ENCODE measurements at regions not wholly inside any gene's neighbourhood (a gene's known extent, or its start where the extent isn't known, plus 50 kb on each side); places are given as distances from the start of the nearest gene placed in this dataset.

GRCh38 chr14:97061714-97062113 is 264.5 kb downstream of the VRK1 start:
- Histone ChIP-seq H3K36me3 (replicated peaks in 1 of 2; ENCODE audit: control insufficient read depth in 1 of 2, insufficient read depth in 2 of 2, low read length in 2 of 2) (no peaks in the 10 kb centered on the region), H3K4me1 (ENCODE audit: insufficient read depth, low read length) (no peaks in the 10 kb centered on the region), H4K20me1 (ENCODE audit: insufficient read depth, low read length) (no peaks in the 10 kb centered on the region), H3K79me2 (ENCODE audit: insufficient read depth, low read length) (no peaks in the 10 kb centered on the region), H3K9me3 (ENCODE audit: low read length) (no peaks in the 10 kb centered on the region), H3K4me2 (ENCODE audit: low read depth, low read length) (no peak overlapping the region), H3K4me3 (replicated peaks in 1 of 3; ENCODE audit: insufficient read depth in 1 of 3, low read depth in 2 of 3, low read length in 3 of 3) (no peak overlapping the region), H3K27me3 (ENCODE audit: control insufficient read depth in 1 of 2, insufficient read depth in 2 of 2, low read length in 2 of 2) (no peaks in the 10 kb centered on the region; a peak in 2 of 5 replicates), H3K9ac (ENCODE audit: insufficient read depth, low read depth, low read length) (no peak overlapping the region), H2AFZ (ENCODE audit: low read length) (no peak overlapping the region), H3K27ac (ENCODE audit: extremely low read length, insufficient read depth, low read length) (no peak overlapping the region)
- TF ChIP-seq NR1H2 (CRISPR knock-in tag; IDR thresholded peaks at IDR 0.05; ENCODE audit: borderline replicate concordance, low read depth): no peak
- TF ChIP-seq HMG20B (CRISPR knock-in tag; conservative IDR thresholded peaks at IDR 0.05): no peak
- TF ChIP-seq ZNF333 (CRISPR knock-in tag; IDR thresholded peaks at IDR 0.05; ENCODE audit: borderline replicate concordance): no peak
- BruUV-seq (replicated peaks): no TSS peak
- WGBS (ENCODE audit: low lambda C conversion rate): 0% methylated on average over 1 of the region's 1 CpG
- no peak for FAIRE-seq
- CTCF ChIA-PET (ENCODE audit: low intra/inter-chr PET ratio, low total read pairs): no interaction called here
- intact Hi-C loops (cut with micrococcal nuclease; ENCODE audit: unreplicated experiment) (no loop called here), in situ Hi-C loops (cut with HindIII; ENCODE audit: extremely low pct_ligation_motif_present, low pct_unique_long_range_greater_than_20kb) (no loop called here)
- DNase-seq (ENCODE audit: low spot score): no peak
- ATAC-seq: no peak
- POLR2A ChIA-PET: no interaction called here

- Histone ChIP-seq H3K4me3 (replicated peaks in 1 of 3; ENCODE audit: insufficient read depth in 1 of 3, low read depth in 2 of 3, low read length in 3 of 3) (no peak overlapping the region), H3K36me3 (replicated peaks in 1 of 2; ENCODE audit: control insufficient read depth in 1 of 2, insufficient read depth in 2 of 2, low read length in 2 of 2) (no peaks in the 10 kb centered on the region), H2AFZ (ENCODE audit: low read length) (no peak overlapping the region), H3K9ac (ENCODE audit: insufficient read depth, low read depth, low read length) (no peak overlapping the region), H3K27ac (ENCODE audit: extremely low read length, insufficient read depth, low read length) (no peak overlapping the region), H3K27me3 (ENCODE audit: control insufficient read depth in 1 of 2, insufficient read depth in 2 of 2, low read length in 2 of 2) (no peaks in the 10 kb centered on the region; a peak in 3 of 5 replicates), H3K4me2 (ENCODE audit: low read depth, low read length) (no peak overlapping the region), H3K4me1 (ENCODE audit: insufficient read depth, low read length) (no peaks in the 10 kb centered on the region), H3K9me3 (ENCODE audit: low read length) (no peaks in the 10 kb centered on the region), H3K79me2 (ENCODE audit: insufficient read depth, low read length) (no peaks in the 10 kb centered on the region), H4K20me1 (ENCODE audit: insufficient read depth, low read length) (no peaks in the 10 kb centered on the region)
- intact Hi-C loops (cut with micrococcal nuclease; ENCODE audit: unreplicated experiment): no loop called here
- CTCF ChIA-PET (ENCODE audit: low intra/inter-chr PET ratio, low total read pairs): no interaction called here
- WGBS (ENCODE audit: low lambda C conversion rate): under 1% methylated on average over 7 of the region's 7 CpGs
- POLR2A ChIA-PET: no interaction called here
- DNase-seq (ENCODE audit: low spot score) (no peak), ATAC-seq (no peak), FAIRE-seq (no peak)
- no TSS peak for BruUV-seq (replicated peaks)
- in situ Hi-C loops (cut with HindIII; ENCODE audit: extremely low pct_ligation_motif_present, low pct_unique_long_range_greater_than_20kb): no loop called here
- TF ChIP-seq ZNF773 (CRISPR knock-in tag; IDR thresholded peaks at IDR 0.05; ENCODE audit: borderline replicate concordance) (no peak), ZFY (CRISPR knock-in tag; IDR thresholded peaks at IDR 0.05) (no peak), HNF1B (CRISPR knock-in tag; IDR thresholded peaks at IDR 0.05) (no peak), ZNF501 (CRISPR knock-in tag; IDR thresholded peaks at IDR 0.05) (no peak), RNF219 (CRISPR knock-in tag; IDR thresholded peaks at IDR 0.05) (no peak), TGIF2 (CRISPR knock-in tag; IDR thresholded peaks at IDR 0.05) (no peak), ZZZ3 (CRISPR knock-in tag; IDR thresholded peaks at IDR 0.05; ENCODE audit: borderline replicate concordance) (no peak)
Measured at GRCh38 chr14:97065305-97066067, 268.3 kb downstream of the VRK1 start.

Data from HepG2 (cell line).